IMR-90 (cell line): ENCODE measurements at regions not wholly inside any gene's neighbourhood (a gene's known extent, or its start where the extent isn't known, plus 50 kb on each side); places are given as distances from the start of the nearest gene placed in this dataset.

Experiments
- ATAC-seq: fragments of 200-7000 bp; cut with Tn5 transposase; 2 replicates; pipeline ENCODE4 v1.9.1; 2020; ENCODE audit warnings: low read depth, mild to moderate bottlenecking, moderate library complexity
- BruUV-seq: library from RNA; stranded (reverse); fragments of 400-500 nt; replicated peaks from 2 replicates; lab custom pipeline; 2021; lab: Mats Ljungman, UMichigan
- CTCF ChIA-PET: fragments of 300-600 bp; formaldehyde crosslinking; extraction: SDS; loops from one replicate; lab custom pipeline; 2021; ENCODE audit warnings: antibody characterized with exemption; lab: Yijun Ruan, JAX
- POLR2A ChIA-PET: fragments of 300-600 bp; sonication (Branson Sonifier 250); formaldehyde crosslinking; loops from one replicate; lab custom pipeline; 2022; ENCODE audit warnings: antibody characterized with exemption; ENCODE audit not compliant: unreplicated experiment; lab: Charles Lee
- DNase-seq: peaks from one replicate; pipeline ENCODE4 v3.0.0; 2013
- H2AFZ ChIP-seq: replicated peaks from 2 replicates; pipeline ENCODE3; 2013; ENCODE audit warnings: low read length, mild to moderate bottlenecking; ENCODE audit not compliant: poor library complexity
- H2AK5ac ChIP-seq: 2 replicates; pipeline ENCODE4 v1.6.1; 2013; ENCODE audit warnings: low read depth, low read length, inconsistent platforms
- H2AK9ac ChIP-seq: replicated peaks from 2 replicates; pipeline ENCODE3; 2013; ENCODE audit warnings: mild to moderate bottlenecking, low read depth, low read length, moderate library complexity; ENCODE audit not compliant: poor library complexity
- H2BK120ac ChIP-seq: 2 replicates; pipeline ENCODE4 v1.6.1; 2013; ENCODE audit warnings: low read depth, low read length, inconsistent platforms
- H2BK15ac ChIP-seq: 3 replicates; pipeline ENCODE4 v1.6.1; 2013; ENCODE audit warnings: low read depth, low read length, inconsistent platforms
- H2BK20ac ChIP-seq: 2 replicates; pipeline ENCODE4 v1.6.1; 2013; ENCODE audit warnings: low read depth, mild to moderate bottlenecking, inconsistent platforms, low read length, moderate library complexity
- H2BK5ac ChIP-seq: 2 replicates; pipeline ENCODE4 v1.6.1; 2013; ENCODE audit warnings: mild to moderate bottlenecking, low read depth, low read length, inconsistent platforms; ENCODE audit not compliant: poor library complexity, severe bottlenecking
- H3K14ac ChIP-seq: replicated peaks from 2 replicates; pipeline ENCODE4 v1.6.1; 2013; ENCODE audit warnings: low read depth, low read length, inconsistent platforms
- H3K18ac ChIP-seq: 2 replicates; pipeline ENCODE4 v1.6.1; 2013; ENCODE audit warnings: low read depth, low read length, control low read depth
- H3K23ac ChIP-seq: 2 replicates; pipeline ENCODE4 v1.6.1; 2013; ENCODE audit warnings: low read depth, low read length, inconsistent platforms
- H3K27ac ChIP-seq: 2 replicates; pipeline ENCODE4 v1.5.1; 2013; ENCODE audit warnings: mild to moderate bottlenecking, control low read depth, low read length; ENCODE audit not compliant: insufficient read depth
- H3K27me3 ChIP-seq: 2 replicates; pipeline ENCODE4 v1.6.1; 2013; ENCODE audit warnings: low read length; ENCODE audit not compliant: control insufficient read depth, insufficient read depth
- H3K36me3 ChIP-seq: 2 replicates; pipeline ENCODE4 v1.6.1; 2013; ENCODE audit warnings: low read length, mixed read lengths; ENCODE audit not compliant: control insufficient read depth, insufficient read depth
- H3K4ac ChIP-seq: 2 replicates; pipeline ENCODE4 v1.6.1; 2013; ENCODE audit warnings: low read depth, low read length, inconsistent platforms
- H3K4me1 ChIP-seq: 2 replicates; pipeline ENCODE4 v1.6.1; 2013; ENCODE audit warnings: low read length, mixed read lengths; ENCODE audit not compliant: control insufficient read depth, insufficient read depth
- H3K4me2 ChIP-seq: 2 replicates; pipeline ENCODE4 v1.6.1; 2013; ENCODE audit warnings: low read depth, mild to moderate bottlenecking, control low read depth, low read length, moderate library complexity
- H3K4me3 ChIP-seq: 2 replicates; pipeline ENCODE4 v1.5.1; 2013; ENCODE audit warnings: low read depth, mild to moderate bottlenecking, control low read depth, low read length, moderate library complexity; ENCODE audit not compliant: insufficient read depth
- H3K56ac ChIP-seq: 2 replicates; pipeline ENCODE4 v1.6.1; 2013; ENCODE audit warnings: low read length, inconsistent platforms; ENCODE audit not compliant: insufficient read depth; ENCODE audit errors: extremely low read depth
- H3K79me1 ChIP-seq, 2 experiments: 2 replicates each; pipeline ENCODE4 v1.6.1; 2013; ENCODE audit warnings: low read length in 2 of 2, inconsistent platforms in 1 of 2, low read depth in 1 of 2
- H3K9ac ChIP-seq: 2 replicates; pipeline ENCODE4 v1.6.1; 2013; ENCODE audit warnings: low read depth, low read length, control low read depth
- H3K9me1 ChIP-seq: 2 replicates; pipeline ENCODE4 v1.6.1; 2013; ENCODE audit warnings: low read length, inconsistent platforms; ENCODE audit not compliant: insufficient read depth
- H3K9me3 ChIP-seq: 2 replicates; pipeline ENCODE4 v1.6.1; 2013; ENCODE audit warnings: low read length; ENCODE audit not compliant: control insufficient read depth, insufficient read depth
- H4K20me1 ChIP-seq: 2 replicates; pipeline ENCODE4 v1.6.1; 2013; ENCODE audit warnings: low read length, inconsistent platforms; ENCODE audit not compliant: insufficient read depth
- H4K5ac ChIP-seq: 2 replicates; pipeline ENCODE4 v1.6.1; 2013; ENCODE audit warnings: mild to moderate bottlenecking, low read depth, low read length, control low read depth
- H4K8ac ChIP-seq, 2 experiments: 2 replicates each; pipeline ENCODE4 v1.6.1; 2013; ENCODE audit warnings: low read depth in 2 of 2, low read length in 2 of 2, control low read depth in 1 of 2, inconsistent platforms in 1 of 2
- H4K91ac ChIP-seq: 2 replicates; pipeline ENCODE4 v1.6.1; 2013; ENCODE audit warnings: low read depth, low read length, inconsistent platforms; ENCODE audit not compliant: insufficient read depth
- FOS ChIP-seq: fragments of 150-350 bp; IDR thresholded peaks from 2 replicates; pipeline ENCODE4 v1.6.1; 2016; ENCODE audit warnings: low read depth, low read length
- MAFK ChIP-seq: IDR thresholded peaks from 2 replicates; pipeline ENCODE4 v1.6.1; 2012; ENCODE audit warnings: low read depth, low read length, improper control_type of control experiment
- MAZ ChIP-seq: IDR thresholded peaks from 2 replicates; pipeline ENCODE4 v1.6.1; 2012; ENCODE audit warnings: low read depth, mild to moderate bottlenecking, low read length, improper control_type of control experiment, moderate library complexity, borderline replicate concordance
- NFE2L2 ChIP-seq: fragments of 150-350 bp; IDR thresholded peaks from 2 replicates; pipeline ENCODE4 v1.6.1; 2016; ENCODE audit warnings: low read depth, mild to moderate bottlenecking, low read length
- RFX5 ChIP-seq: IDR thresholded peaks from 2 replicates; pipeline ENCODE4 v1.8.0; 2012; ENCODE audit warnings: low read depth, mild to moderate bottlenecking, low read length, moderate library complexity
- WGBS, 2 experiments: methylation state at CpG; one replicate each; pipeline versions ENCODE4 v1.1.5 to v1.1.7; 2013; ENCODE audit warnings: missing lambda C conversion rate in 2 of 2; ENCODE audit not compliant: insufficient read length in 1 of 2; ENCODE audit errors: extremely low coverage in 2 of 2; 5-methylcytosine and 5-hydroxymethylcytosine counted together
- dilution Hi-C: fragments of 300-500 bp; cut with HindIII; formaldehyde crosslinking; loops from one replicate; pipeline ENCODE4 v1.14.3; 2018; ENCODE audit warnings: low sequenced_read_pairs; ENCODE audit not compliant: unreplicated experiment
- in situ Hi-C: fragments of 300-500 bp; cut with MboI; formaldehyde crosslinking; loops from 3 replicates; pipeline ENCODE4 v1.14.3; 2019; ENCODE audit warnings: low sequenced_read_pairs, inconsistent platforms, mixed read lengths
- intact Hi-C: fragments of 100-400 bp; cut with micrococcal nuclease; formaldehyde crosslinking; loops from 2 replicates; pipeline ENCODE4 v1.10.0; 2022

DNA sequence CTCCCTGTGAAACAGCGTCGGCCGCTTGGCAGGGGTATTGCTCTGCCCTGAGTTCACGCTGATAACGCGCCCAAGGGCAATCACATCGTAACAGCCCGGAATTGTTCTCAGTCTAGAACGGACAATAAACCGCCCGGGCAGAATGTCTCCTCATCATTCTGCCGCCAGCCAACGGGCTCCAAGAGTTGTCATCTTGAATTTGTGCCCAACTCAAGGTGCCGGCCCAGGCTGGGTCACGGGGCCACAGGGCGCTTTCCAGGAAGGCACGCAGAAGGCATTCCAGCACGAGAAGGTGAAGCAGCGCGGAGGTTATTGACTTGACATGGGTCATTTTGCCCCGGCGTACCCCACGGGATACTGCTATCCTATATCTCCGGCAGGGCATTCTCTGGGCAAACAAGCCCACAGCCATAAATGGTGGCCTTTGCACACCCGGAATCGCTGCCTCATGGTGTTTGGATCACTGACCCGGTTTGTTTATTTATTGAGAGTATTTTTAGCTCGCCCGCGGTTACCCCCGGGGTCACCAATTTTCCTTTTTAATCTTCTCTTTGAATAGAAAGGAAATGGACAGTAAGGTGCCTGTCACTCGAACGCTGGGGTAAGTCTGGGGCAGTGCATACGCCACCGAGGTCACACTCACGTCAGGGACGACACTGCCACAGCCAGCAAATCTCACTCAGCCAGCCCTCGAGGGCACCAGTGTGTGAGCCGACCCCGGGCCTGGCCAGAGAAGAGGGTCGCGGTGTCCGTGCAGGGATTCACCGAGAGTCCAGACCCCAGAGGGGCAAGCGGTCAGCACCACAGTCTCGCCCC, 72.4 kb upstream of the FGF3 start:
- Histone ChIP-seq H2BK20ac (peak overlapping the region; percentile 59; the same call in 1 of the 2 replicates), H3K4ac (peak overlapping the region; percentile 72; the same call in 1 of the 2 replicates), H3K4me2 (no peak overlapping the region), H3K23ac (no peak overlapping the region), H4K5ac (no peak overlapping the region), H3K4me3 (no peak overlapping the region), H4K91ac (no peak overlapping the region), H2AFZ (peak overlapping the region; percentile 28), H2BK15ac (no peak overlapping the region), H2BK5ac (no peak overlapping the region), H3K27ac (no peak overlapping the region), H4K8ac (peak overlapping the region in 1 of 2 experiments; percentile 71; a peak in 1 of 4 replicates), H2BK120ac (peak overlapping the region; percentile 66; the same call in 1 of the 2 replicates), H2AK9ac (no peak overlapping the region), H3K9ac (no peak overlapping the region), H3K14ac (0 out of 2 replicates have a peak overlapping the region, but pooled peaks have one; percentile 26), H2AK5ac (peak overlapping the region; percentile 73; the same call in 1 of the 2 replicates), H3K27me3 (peaks cover 7% of the 10 kb centered on the region; the same call in 1 of the 2 replicates), H4K20me1 (no peaks in the 10 kb centered on the region), H3K56ac (no peak overlapping the region), H3K36me3 (no peaks in the 10 kb centered on the region), H3K79me1 (no peaks in the 10 kb centered on the region), H3K9me3 (no peaks in the 10 kb centered on the region), H3K18ac (no peak overlapping the region), H3K4me1 (peaks cover 14% of the 10 kb centered on the region), H3K9me1 (peaks cover 14% of the 10 kb centered on the region)
- in situ Hi-C loops (loop anchor here (5.0 kb wide), 1 partner anchor 204 kb away; no protein-coding TSS in a partner anchor), intact Hi-C loops (no loop called here), dilution Hi-C loops (no loop called here)
- CTCF ChIA-PET, result interaction anchor here (1.6 kb wide), 1 partner anchor 18 kb away, joined by 4 read pairs; no protein-coding TSS in a partner anchor
- POLR2A ChIA-PET, result no interaction called here
- BruUV-seq, result no TSS peak
- ATAC-seq (peak; percentile 25; the same call in 1 of the 2 replicates), DNase-seq (peak; percentile 51)
- WGBS, 2 experiments, result 49% methylated on average over 19 of the region's 46 CpGs; no CpG with 5 or more reads in 1 of the 2 experiments
- TF ChIP-seq MAZ (no peak), RFX5 (no peak), MAFK (0 out of 2 replicates have a peak, but pooled peaks have one; percentile 20), NFE2L2 (peak; percentile 74), FOS (no peak)
